Esophagus squamous epithelium (tissue), 5 donors: ENCODE measurements at regions not wholly inside any gene's neighbourhood (a gene's known extent, or its start where the extent isn't known, plus 50 kb on each side); places are given as distances from the start of the nearest gene placed in this dataset.
A peak's percentile ranks its signal among the peaks of the same experiment; 100 is the strongest.

ENCODE experiments used
- DNase-seq: peaks from one replicate; lab custom pipeline; 2025; lab: John Stamatoyannopoulos, UW
- H3K27ac ChIP-seq, 4 donors: fragments of 200-600 bp; sonication (generic); one replicate each; pipeline ENCODE4 v1.5.1; 2016 to 2019; ENCODE audit warnings: mild to moderate bottlenecking in 1 of 4
- H3K27me3 ChIP-seq, 4 donors: fragments of 200-600 bp; sonication (generic); 1 replicate in 3 of 4; 2 replicates in 1 of 4; pipeline versions ENCODE4 v1.5.1 to v1.6.0; 2017 to 2021; ENCODE audit warnings: antibody characterized with exemption in 1 of 4
- H3K36me3 ChIP-seq, 3 donors: fragments of 200-600 bp; sonication (generic); one replicate each; pipeline ENCODE4 v1.5.1; 2016 to 2019
- H3K4me1 ChIP-seq, 3 donors: fragments of 200-600 bp; sonication (generic); one replicate each; pipeline ENCODE4 v1.5.1; 2017 to 2019
- H3K4me3 ChIP-seq, 4 donors: fragments of 200-600 bp; sonication (generic); 1 replicate in 3 of 4; 2 replicates in 1 of 4; pipeline ENCODE4 v1.5.1; 2016 to 2019; ENCODE audit warnings: mild to moderate bottlenecking in 2 of 4, moderate library complexity in 1 of 4
- H3K9me3 ChIP-seq, 3 donors: fragments of 200-600 bp; sonication (generic); one replicate each; pipeline ENCODE4 v1.5.1; 2016 to 2019
- POLR2A ChIP-seq, 4 donors: fragments of 450-650 bp; IDR thresholded peaks; one replicate each; pipeline ENCODE4 v1.6.1; 2017; ENCODE audit warnings: antibody characterized with exemption in 4 of 4, mild to moderate bottlenecking in 4 of 4, moderate library complexity in 3 of 4
- WGBS, 2 donors: methylation state at CpG; one replicate each; pipeline ENCODE4 v1.1.5; 2018; 5-methylcytosine and 5-hydroxymethylcytosine counted together
- intact Hi-C: fragments of 100-400 bp; cut with DNase I; formaldehyde crosslinking; loops from one replicate; pipeline ENCODE4 v1.15.0; 2022
- TF ChIP-seq, protein P1 (sequence below), 6 experiments: fragments of 450-650 bp in 4 of 6; fragments of 200-600 bp in 2 of 6; sonication (generic) in 2 of 6; IDR thresholded peaks; one replicate each; pipeline ENCODE4 v1.5.1; 2016 to 2019; ENCODE audit warnings: antibody characterized with exemption in 6 of 6, mild to moderate bottlenecking in 4 of 6, moderate library complexity in 4 of 6
- donor health status: DM: yes; HTN: yes; CAD: no.

DNA sequence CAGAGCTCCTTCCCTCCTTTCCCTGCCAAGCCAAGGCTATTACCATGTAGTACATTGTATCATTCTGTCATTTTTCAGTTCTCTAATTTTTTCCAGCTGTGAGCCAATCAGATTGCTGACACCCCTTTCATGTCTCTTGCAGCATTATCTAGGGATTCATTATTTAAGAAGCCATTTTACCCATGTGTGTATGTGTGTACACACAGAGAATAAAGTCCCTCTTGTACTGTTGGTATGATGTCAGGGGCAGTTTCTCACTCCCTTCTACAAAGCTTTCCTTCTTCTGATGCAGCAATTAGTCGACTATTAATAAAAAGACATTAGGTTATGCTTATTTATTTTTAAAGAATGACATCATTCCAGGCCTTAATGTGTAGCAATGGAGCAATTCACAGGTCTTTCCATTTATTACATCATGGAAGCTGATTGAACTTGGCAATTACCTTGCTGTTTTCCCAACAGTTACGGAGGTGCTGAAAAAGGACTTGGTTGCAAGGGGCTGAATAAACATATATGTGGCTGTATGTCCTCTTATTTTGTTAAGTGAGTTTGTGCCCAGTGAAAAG lies 159.4 kb upstream of the HS3ST3A1 start:
- intact Hi-C loops, result no loop called here
- H3K36me3 ChIP-seq, result no peaks in the 10 kb centered on the region
- no peaks in the 10 kb centered on the region for H3K9me3 ChIP-seq
- 72 to 84% methylated on average over 2 of the region's 2 CpGs for WGBS, 2 donors
- H3K4me3 ChIP-seq, result no peak overlapping the region
- no peaks in the 10 kb centered on the region for H3K4me1 ChIP-seq
- DNase-seq, result no peak
- H3K27ac ChIP-seq, result no peak overlapping the region
- H3K27me3 ChIP-seq, result no peaks in the 10 kb centered on the region
- no peak for TF ChIP-seq POLR2A (IDR thresholded peaks at IDR 0.05)
- TF ChIP-seq, protein P1, sequence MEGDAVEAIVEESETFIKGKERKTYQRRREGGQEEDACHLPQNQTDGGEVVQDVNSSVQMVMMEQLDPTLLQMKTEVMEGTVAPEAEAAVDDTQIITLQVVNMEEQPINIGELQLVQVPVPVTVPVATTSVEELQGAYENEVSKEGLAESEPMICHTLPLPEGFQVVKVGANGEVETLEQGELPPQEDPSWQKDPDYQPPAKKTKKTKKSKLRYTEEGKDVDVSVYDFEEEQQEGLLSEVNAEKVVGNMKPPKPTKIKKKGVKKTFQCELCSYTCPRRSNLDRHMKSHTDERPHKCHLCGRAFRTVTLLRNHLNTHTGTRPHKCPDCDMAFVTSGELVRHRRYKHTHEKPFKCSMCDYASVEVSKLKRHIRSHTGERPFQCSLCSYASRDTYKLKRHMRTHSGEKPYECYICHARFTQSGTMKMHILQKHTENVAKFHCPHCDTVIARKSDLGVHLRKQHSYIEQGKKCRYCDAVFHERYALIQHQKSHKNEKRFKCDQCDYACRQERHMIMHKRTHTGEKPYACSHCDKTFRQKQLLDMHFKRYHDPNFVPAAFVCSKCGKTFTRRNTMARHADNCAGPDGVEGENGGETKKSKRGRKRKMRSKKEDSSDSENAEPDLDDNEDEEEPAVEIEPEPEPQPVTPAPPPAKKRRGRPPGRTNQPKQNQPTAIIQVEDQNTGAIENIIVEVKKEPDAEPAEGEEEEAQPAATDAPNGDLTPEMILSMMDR (IDR thresholded peaks at IDR 0.05), result no peak

DNA sequence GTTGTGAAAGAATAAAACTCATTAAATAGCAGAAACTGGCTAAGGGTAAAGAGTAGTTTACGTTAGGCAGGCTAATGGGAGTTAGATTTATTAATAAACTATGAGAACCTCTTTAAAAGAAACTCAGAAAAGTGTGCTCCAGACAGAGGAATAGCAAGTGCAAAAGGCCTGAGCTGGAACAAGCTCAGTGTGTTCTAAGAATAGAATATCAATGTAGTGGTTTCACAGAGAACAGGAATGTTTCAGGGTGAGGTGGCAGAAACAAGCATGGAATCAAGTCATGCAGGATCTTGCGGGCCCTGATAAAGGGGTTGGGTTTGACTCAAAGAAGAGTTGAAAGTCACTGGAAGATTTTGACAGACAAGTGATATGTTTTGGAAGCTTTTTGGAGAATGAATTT lies 164.0 kb upstream of the HS3ST3A1 start:
- Histone ChIP-seq H3K27ac (peak overlapping the region in 2 of 4 donors; percentile 21 to 48), H3K36me3 (no peaks in the 10 kb centered on the region), H3K27me3 (no peaks in the 10 kb centered on the region), H3K4me1 (no peaks in the 10 kb centered on the region), H3K9me3 (peaks cover 0 to 13% (median 6%) of the 10 kb centered on the region in 3 donors), H3K4me3 (no peak overlapping the region)
- 38 to 50% methylated on average over 2 of the region's 2 CpGs for WGBS, 2 donors
- TF ChIP-seq, protein P1 (IDR thresholded peaks at IDR 0.05), result no peak
- TF ChIP-seq POLR2A (IDR thresholded peaks at IDR 0.05), result no peak
- intact Hi-C loops, result no loop called here
- DNase-seq, result no peak

DNA sequence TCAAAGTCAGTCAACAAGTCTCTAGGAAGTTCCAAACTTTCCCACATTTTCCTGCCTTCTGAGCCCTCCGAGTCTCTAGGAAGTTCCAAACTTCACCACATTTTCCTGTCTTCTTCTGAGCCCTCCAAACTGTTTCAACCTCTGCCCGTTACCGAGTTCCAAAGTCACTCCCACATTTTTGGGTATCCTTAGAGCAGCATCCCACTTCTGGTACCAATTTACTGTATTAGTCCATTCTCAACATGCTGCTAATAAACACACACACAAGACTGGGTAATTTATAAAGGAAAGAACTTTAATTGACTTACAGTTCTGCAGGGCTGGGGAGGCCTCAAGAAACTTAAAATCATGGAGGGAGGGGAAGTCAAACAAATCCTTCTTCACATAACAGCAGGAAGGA lies 169.0 kb upstream of the HS3ST3A1 start:
- intact Hi-C loops, result no loop called here
- H3K9me3 ChIP-seq, result peaks cover 0 to 15% (median 6%) of the 10 kb centered on the region in 3 donors

DNA sequence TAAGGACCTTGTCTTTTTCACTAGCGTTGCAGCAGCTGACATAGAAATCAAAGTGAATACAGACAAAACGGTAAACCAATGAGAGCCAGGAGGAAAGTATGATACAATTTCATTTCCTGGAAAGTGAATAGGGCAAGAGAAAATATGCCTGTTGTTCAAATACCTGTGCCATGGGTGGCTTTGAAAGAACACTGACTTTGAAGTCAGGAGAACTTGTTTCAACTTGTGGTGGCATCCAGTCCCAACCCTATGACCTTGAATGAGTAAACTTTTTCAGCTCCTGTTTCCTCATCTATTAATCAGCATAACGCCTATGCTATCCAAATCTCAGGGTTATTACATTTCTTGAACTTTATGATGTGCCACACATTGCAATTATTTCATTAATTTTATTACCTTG lies 173.7 kb upstream of the HS3ST3A1 start:
- Histone ChIP-seq H3K9me3 (peaks cover 0 to 5% (median 0%) of the 10 kb centered on the region in 3 donors), H3K4me1 (peaks cover 4 to 34% (median 13%) of the 10 kb centered on the region in 3 donors), H3K36me3 (no peaks in the 10 kb centered on the region), H3K27me3 (no peaks in the 10 kb centered on the region), H3K27ac (peak overlapping the region; percentile 68 to 88 (median 82)), H3K4me3 (no peak overlapping the region)
- WGBS, 2 donors, result 18 to 26% methylated on average over 2 to 3 of the region's 3 CpGs
- DNase-seq, result no peak
- intact Hi-C loops, result no loop called here
- no peak for TF ChIP-seq POLR2A (IDR thresholded peaks at IDR 0.05)

More for the DNA sequence above, 169.0 kb upstream of the HS3ST3A1 start:
- Histone ChIP-seq H3K27me3 (no peaks in the 10 kb centered on the region), H3K4me1 (peaks cover 4 to 13% (median 6%) of the 10 kb centered on the region in 3 donors), H3K27ac (no peak overlapping the region), H3K4me3 (no peak overlapping the region), H3K36me3 (no peaks in the 10 kb centered on the region)
- TF ChIP-seq, protein P1 (IDR thresholded peaks at IDR 0.05), result no peak
- no peak for TF ChIP-seq POLR2A (IDR thresholded peaks at IDR 0.05)
- DNase-seq, result no peak
- WGBS, 2 donors, result 84 to 93% methylated on average over 3 of the region's 3 CpGs

- Histone ChIP-seq H3K27ac (peak overlapping the region; percentile 68 to 88 (median 82)), H3K4me1 (peaks cover 4 to 34% (median 13%) of the 10 kb centered on the region in 3 donors), H3K36me3 (no peaks in the 10 kb centered on the region), H3K4me3 (no peak overlapping the region), H3K9me3 (no peaks in the 10 kb centered on the region), H3K27me3 (no peaks in the 10 kb centered on the region)
- 14 to 20% methylated on average over 7 of the region's 7 CpGs for WGBS, 2 donors
- intact Hi-C loops, result no loop called here
- DNase-seq, result no peak
- TF ChIP-seq, protein P1 (IDR thresholded peaks at IDR 0.05), result no peak
- TF ChIP-seq POLR2A (IDR thresholded peaks at IDR 0.05), result no peak
These were observed 174.4 kb upstream of the HS3ST3A1 start for GRCh38 chr17:13776027-13776551.
